Ureter (tissue), 1 donor: ENCODE measurements at regions not wholly inside any gene's neighbourhood (a gene's known extent, or its start where the extent isn't known, plus 50 kb on each side); places are given as distances from the start of the nearest gene placed in this dataset.
"Not testable (repeated sequence)": the region's sequence is repeated elsewhere in the genome, so short reads cannot be mapped to it uniquely, and the experiment has no call there.

Source experiments
- DNase-seq: peaks from one replicate; pipeline ENCODE4 v3.0.0-alpha.2; 2020; ENCODE audit warnings: low spot score
- donor health status: DM: yes; HTN: yes; CAD: no.

DNA sequence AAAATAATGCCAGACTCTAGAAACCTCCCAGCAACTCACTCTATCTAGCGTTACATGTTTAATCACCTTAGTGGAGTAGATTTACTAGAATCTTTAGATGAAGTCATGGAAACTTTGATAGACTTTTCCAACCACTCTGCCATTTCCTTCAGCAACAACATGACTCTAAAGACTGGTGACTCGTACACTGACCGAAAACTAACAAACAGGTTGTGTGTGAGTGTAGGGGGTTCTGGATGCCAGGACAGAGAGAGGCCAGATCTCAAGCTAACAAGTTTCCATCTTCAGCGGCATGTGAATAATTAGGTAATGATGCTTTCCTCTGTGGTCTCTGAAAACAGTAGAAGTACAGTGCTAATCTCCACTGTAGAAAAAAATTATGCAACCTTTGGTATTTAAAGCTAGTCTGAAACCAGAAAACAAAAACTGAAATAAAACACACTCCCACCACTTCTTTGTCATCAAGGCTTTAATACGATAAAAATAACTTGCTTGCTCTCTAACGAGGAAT lies 286.4 kb downstream of the PRDM5 start:
- no peak for DNase-seq

DNA sequence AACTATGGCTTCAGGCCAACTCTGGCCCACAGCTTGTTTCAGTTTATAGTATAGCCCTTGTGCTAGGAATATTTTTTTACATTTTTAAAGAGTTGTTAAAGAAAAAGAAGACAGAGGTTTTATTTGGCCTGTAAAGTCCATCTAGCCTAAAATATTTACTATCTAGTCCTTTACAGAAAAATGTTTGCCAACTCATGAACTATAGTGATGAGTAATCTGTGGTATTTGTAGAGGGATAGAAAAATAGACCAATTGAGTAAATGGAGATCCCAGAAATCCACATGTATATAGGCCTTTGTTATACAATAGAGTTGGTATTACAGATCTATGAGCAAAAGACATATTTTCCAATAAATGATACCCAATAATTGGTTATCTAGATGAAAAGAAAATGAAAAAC lies 288.7 kb downstream of the PRDM5 start:
- no peak for DNase-seq

DNA sequence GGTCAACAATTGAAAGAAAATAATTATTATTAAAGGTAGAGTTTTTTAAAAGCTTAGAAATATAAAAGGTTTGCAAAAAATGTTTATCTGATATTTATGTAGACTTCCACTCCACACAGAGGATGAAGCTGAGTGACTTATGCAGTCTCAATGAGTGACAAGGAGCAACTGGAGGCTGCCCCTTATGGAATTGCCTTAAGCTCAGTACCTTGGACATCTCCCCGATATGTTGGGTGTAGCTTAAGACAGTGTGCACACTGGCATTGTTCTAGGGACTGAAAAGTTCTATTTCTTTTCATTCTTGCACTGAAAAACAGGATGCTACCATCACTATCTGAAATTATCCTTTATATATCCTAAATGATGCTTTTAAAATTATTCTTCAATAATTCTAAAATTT lies 292.1 kb downstream of the PRDM5 start:
- DNase-seq = no peak

DNA sequence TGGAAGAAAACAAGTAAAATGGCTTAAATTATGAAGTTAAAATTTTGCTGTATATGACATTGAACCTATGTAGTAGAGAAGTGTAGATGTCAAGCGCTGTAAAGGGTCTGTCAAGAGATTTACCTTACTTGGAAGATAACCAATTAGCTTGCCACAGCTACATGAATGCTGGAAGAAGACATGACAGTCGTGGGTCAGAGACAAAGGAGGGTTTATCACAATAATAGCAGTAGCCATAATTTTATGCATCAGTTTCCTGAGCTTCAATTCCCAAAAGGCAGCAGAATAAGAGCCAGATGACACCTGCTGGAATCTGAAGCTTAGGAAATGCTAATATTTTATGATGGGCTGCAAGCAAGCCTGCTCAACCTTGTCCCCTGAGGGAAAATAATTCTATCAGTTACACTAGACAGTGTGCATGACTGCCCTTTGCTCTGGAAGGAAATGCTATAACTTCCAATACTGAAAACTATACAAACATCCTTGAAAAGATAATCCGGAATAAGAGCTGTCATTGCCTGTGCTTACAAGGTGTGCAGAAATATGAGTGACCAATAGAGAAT lies 292.9 kb downstream of the PRDM5 start:
- no peak for DNase-seq

DNA sequence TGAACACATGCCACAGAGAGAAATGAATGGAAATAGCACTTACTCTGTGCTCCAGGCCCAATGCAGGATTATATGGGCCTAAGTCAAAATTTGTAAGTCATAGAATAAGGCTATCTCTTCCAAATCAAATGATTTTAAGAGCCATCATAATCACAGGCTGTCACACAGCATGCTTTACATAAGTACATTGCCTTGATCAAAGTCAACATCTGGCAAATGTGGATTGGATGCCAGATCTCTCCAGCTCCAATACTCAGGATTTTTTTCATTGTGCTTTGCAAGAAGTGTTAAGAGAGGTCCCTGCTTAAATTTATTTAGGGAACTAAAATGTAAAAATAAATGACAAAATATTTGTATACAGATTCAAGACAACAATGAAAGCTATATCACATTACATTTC lies 299.9 kb downstream of the PRDM5 start:
- no peak for DNase-seq

DNA sequence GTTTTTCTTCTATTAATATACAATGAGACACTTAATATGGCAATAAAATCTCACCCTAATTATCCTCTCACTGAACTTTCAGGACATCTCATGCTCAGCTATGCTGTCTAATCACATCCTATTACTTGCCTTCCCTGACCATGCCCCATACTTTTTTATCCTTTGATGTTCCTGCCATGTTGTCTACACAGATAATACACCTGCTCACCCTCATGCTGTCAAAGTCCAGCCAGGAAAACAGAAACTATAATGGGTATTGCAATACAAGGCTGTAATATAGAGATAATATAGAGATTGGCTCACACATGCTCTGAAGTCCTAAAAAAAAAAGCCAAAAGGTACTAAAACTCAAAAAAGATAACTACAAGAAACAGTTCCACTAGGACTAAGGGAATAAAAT lies 305.4 kb downstream of the PRDM5 start:
- DNase-seq = no peak

DNA sequence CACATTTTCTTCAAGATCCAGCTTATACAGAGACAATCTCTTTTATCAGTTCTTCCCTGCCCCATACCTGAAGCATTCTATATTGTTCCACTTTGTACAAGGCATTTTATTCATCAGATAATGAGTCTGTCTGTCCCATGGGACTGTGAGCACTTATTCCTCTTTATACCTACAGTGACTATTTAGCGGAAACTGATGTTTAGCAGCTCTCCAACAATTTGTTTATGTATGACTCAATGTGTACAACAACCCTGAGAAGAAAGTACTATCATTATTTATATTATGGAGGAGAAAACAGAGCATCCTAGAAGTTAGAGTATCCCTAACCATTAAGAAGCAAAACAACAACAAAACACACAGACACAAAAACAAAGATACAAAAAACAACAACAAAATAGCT lies 306.5 kb downstream of the PRDM5 start:
- DNase-seq = no peak

DNA sequence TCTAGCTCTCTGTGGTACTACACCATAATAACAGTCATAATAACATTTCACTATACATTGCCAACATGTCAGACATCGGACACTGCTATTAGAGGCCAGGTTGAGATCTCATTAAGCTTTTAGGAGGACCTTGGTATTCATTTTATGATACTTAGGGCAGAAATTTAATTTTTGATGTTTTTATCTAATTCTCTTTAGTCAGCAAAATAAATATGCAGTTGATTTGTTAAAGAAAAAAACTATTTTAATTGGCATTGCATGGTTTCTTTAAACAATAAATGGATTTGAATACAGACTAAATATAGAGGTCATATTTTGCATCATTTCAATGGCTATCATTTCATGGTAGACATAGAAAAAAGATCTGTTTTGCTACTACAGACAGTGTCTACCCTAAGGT lies 308.7 kb downstream of the PRDM5 start:
- DNase-seq = no peak

DNA sequence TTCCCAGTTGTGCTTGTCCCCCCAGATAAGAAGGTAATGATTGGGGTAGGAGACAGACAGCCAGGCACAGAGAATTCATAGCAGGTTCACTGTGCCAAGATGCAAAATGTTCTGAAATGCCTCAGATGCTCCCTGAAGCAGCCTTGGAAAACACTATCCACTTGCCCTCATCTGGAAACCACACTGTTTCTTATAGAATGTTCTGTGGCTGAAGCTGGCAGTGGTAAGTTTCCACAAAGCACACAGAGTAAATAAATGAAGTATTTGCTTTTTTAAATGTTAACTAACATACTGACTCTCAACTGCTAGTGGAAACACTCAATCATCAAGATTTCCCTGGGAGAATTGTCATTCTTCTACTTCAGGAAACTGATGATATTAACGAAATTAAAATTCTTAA lies 311.4 kb downstream of the PRDM5 start:
- DNase-seq = no peak

DNA sequence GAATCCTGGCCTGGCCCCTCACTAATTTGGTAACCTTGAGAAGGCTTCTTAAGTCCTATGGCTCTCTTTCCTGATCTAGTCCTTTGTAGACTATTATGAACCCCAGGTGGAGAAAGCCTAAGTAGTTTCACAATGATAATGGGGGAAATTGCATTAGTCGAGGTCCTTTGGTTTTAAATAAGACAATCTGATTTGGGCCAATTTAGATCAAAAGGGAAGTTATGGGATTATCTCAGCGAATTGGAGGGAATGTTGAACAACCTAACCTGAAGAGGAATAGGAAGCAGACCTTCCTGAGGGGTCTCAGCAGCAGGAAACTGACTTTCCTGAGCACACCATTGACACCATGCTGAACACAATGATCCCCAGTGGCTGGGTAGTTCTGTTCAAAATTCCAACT lies 331.5 kb downstream of the PRDM5 start:
- no peak for DNase-seq

DNA sequence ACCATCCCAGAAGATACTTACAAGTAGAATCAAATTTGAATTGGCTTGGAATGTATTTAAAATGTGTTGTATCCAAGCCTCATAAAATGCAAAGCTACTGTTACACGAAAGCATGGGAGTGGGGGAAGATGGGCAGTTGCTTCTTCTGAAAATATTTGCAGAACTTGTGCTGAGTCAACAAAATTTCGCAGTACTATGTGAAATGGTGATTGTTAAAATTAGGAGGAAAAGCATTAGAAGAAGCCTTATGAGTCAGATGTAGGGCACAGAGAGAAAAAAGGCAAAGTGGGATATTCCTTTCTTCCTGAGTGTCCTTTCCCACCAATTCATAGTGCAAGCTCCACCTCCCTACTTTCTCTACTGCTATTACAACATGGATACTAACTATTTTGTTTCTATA lies 332.7 kb downstream of the PRDM5 start:
- no peak for DNase-seq

DNA sequence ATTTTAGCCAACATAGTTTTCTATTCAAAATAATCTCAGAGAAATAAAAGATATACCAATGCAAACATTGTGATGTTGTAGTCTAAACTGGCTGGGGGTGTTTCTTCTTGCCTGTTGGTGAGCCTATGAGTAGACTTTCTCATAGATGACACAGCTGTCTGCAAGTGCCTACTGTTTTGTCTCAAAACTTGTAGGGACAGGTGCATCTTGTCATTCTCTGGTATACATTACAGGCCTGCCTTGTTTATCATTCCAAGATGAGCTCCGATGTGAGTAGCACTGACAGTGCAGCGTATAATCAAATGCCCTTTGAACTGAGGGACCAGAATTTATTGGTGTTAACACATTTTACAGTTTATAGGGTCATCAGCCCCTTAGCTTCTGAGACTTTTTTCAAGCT lies 353.8 kb downstream of the PRDM5 start:
- no peak for DNase-seq

DNA sequence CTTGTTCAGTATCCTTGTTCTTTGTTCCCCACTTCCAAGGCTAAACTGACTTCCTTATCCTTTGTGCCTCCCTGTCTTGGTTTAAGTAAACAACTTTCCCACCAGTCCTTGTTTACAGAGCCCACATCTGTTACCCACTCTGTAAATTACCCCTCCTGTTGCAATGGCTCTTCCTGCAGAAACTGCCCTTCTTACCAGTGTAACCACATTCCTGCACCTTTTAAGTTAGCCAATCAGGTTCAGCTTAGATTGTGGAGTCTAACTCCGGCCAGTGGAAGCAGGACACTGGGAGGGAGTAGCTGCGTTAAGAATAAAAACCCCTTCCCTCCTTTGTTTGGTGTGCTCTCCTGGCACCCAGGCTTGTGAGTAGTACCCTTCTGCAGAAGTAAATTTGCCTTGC lies 360.9 kb downstream of the PRDM5 start:
- DNase-seq = no peak

DNA sequence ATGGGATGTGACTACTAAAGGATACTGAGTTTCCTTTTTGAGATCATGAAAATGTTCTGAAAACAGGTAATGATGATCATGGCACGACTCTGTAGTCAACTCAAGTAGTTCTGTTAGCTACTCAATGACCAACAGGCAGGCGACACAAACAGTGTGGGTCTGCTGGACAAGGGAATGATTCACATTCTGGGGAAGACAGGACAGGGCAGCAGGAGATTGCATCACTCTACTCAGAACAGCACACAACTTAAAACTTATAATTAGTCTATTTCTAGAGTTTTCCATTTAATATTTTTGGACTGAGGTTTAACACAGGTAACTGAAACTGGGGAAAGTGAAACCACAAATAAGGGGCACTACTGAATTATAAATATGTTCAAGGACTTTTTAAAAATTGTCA lies 365.2 kb downstream of the PRDM5 start:
- no peak for DNase-seq

DNA sequence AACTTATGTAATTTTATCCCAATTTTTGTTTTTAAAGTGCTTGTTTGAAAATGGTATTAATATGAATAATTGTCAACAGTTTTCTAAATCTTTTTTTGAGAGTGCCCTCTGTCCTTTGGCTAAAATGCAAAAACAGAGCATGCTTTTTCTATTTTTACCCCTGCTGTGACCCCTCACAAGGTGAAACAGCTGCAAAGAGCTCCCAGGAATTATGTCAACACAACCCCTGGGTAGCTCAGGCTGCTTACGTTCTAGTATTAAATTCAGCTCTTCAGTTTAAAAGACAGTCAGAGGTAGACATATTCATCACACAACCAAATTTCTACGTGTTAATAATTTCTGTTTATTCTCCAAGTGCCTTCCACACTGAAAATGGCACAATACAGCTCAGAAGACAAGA lies 367.5 kb downstream of the PRDM5 start:
- DNase-seq = no peak

DNA sequence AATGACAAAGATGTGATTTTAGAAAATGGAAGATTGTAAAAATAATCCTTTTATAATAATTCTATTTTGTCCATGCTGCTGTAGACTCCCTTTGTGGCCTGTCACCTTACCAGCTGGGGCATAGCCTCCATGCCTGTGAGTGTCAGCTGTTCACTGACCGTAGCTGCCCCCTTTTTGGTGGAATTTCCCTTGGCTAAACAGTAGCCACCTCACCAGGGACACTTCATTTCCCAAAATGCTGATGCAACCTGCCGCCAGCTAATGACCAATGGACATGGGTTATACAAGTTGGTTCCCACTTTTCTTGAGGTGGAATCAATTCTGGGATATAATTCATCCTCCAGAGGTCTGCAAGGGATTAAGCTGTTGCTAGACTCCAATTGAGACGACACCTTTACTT lies 368.4 kb downstream of the PRDM5 start:
- no peak for DNase-seq

DNA sequence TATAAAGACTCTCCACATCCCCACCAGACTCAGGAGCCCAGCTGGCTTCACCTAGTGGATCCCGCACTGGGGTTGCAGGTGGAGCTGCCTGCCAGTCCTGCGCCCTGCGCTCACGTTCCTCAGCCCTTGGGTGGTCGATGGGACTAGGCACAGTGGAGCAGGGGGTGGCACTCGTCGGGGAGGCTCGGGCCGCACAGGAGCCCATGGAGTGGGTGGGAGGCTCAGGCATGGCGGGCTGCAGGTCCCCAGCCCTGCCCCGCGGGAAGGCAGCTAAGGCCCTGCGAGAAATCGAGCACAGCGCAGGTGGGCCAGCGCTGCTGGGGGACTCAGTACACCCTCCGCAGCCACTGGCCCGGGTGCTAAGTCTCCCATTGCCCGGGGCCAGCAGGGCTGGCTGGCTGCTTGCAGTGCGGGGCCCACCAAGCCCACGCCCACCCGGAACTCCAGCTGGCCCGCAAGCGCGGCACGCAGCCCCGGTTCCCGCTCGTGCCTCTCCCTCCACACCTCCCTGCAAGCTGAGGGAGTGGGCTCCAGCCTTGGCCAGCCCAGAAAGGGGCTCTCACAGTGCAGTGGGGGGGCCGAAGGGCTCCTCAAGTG lies 371.8 kb downstream of the PRDM5 start:
- not testable (repeated sequence) for DNase-seq

DNA sequence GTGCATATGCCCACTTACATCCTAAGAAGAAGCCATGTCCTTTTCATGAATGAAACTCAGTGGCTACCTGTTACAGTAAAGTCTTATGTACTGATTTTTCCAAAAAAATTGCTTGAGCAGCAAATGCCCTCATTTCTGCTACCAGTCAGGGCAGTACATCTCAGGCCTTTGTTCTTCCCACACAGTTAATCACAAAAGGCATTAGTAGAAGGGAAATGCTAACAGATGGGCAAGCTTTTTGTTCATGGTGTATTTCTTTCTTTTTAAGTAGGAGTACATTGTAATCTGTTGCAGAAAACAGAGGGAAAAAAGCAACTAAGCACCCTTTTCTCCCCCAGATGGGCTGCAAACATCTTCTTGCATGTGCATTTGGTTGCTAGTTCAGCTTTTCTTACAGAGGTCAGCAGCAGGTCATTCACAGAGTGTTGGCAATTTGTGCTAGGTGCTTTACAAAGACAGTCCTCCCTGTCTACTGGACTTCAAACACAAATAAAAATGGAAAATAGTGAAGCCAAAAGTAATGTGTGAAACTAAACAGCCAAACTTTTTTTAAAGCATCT lies 373.4 kb downstream of the PRDM5 start:
- no peak for DNase-seq

DNA sequence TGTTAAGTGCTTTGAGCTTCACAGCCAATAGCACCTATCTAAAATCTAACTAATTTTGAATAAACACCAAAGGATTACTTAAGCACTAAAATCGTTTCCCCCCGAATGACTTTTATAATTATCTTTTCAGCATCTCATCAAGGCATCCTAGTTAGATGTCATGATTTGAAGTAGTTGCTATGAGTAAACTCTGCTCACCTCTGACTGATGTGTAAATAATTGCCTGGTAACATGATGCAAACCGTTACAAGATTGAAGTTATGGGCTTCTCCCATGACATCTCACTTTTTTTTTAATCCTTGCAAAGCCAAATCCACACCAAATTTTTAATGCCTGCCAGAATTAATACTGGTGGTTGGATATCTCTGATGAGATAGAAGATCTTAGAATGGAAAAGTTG lies 377.1 kb downstream of the PRDM5 start:
- no peak for DNase-seq

DNA sequence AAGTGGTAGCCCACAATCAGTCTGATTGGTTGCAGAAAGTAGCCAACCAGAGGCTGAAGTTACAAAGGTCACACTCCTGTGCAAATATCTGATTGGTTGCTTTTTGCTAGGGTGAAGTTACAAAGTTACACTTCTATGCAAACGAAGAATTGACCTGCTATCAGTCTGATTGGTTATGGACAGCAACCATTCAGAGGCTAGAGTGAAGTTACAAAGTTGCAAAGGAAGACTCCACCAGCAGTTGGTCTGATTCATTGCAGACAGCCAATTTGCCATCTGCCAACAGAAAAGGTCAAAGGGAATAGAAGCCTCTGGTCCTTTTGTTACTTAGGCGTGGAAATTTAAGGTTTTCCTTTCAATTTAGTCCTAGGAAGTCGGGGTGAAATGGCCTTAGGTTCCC lies 377.7 kb downstream of the PRDM5 start:
- no peak for DNase-seq

DNA sequence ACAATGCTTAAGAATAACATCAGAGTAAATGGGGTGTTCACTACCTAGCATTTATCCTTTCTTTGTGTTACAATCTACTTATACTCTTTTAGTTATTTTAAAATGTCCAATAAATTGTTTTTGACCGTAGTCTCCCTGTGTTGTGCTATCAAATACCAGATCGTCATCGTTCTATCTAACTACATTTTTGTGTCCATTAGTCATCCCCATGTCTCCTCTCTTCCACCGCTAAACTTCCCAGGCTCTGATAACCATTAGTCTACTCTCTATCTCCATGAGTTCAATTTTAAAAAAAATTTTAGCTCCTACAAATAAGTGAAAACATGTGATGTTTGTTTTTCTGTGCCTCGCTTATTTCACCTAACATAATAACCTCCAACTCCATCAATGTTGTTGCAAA lies 381.9 kb downstream of the PRDM5 start:
- no peak for DNase-seq

DNA sequence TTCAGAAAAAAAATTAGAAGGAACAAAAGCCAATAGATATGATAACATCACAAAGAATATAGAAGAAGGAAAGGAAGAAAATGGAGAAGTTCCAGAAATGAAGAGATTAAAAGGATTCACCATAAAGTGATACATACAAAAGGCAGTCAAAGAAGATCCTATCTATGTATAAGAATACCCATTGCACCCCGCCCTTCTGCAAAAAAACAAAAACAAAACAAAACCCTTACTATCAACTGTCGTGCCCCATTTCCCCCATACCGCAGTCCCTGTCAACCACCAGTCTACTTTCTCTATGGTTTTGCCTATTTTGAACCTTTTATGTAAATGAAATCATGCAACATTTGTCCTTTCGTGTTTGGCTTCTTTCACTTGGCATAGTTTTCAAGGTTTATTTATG lies 385.6 kb downstream of the PRDM5 start:
- DNase-seq = no peak

DNA sequence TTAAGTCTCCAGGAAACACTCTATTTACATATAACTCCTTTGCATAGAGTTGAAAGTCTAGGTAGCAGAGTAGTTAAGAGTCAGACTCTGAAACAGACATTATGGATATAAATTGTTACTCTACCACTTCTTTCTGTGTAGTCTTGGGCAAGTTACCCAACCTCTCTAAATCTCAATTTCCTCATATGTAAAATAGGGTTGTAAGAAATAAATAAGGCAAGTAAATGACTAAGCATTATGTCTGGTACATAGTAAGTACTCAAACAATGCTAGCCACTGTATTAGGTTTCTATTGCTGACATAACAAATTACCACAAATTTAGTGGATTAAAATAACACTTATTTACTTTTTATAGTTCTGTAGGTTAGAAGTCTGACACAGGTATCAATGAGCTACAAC lies 394.1 kb downstream of the PRDM5 start:
- DNase-seq = no peak

DNA sequence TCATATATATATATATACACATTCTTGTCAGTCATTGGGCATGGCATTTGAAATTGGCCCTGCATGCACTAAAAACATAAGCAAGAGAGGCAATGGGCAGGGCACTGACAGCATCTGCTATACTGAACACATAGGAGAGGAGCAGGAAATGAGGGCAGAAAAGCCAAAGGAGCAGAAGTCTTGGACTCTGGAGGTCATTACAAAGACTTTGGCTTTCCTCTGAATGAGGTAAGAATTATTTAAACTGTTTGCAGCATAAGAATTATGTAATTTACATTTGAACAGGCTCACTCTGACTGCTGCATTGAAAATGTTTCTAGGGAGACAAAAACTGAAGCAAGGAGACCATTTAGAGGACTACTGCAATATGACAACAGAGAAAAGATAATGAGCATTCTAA lies 396.5 kb downstream of the PRDM5 start:
- DNase-seq = no peak
